Peyer's patch (tissue), 4 donors: ENCODE measurements at regions not wholly inside any gene's neighbourhood (a gene's known extent, or its start where the extent isn't known, plus 50 kb on each side); places are given as distances from the start of the nearest gene placed in this dataset.
A peak's percentile ranks its signal among the peaks of the same experiment; 100 is the strongest.

ENCODE experiments used
- DNase-seq, 3 donors: peaks; one replicate each; pipeline ENCODE4 v3.0.0-alpha.2; 2017 to 2019
- H3K27ac ChIP-seq, 4 donors: fragments of 200-600 bp; sonication (generic); one replicate each; pipeline ENCODE4 v1.5.1; 2016 to 2019
- H3K27me3 ChIP-seq, 2 donors: fragments of 200-600 bp; sonication (generic); one replicate each; pipeline ENCODE4 v1.5.1; 2019
- H3K36me3 ChIP-seq, 3 donors: fragments of 200-600 bp; sonication (generic); one replicate each; pipeline ENCODE4 v1.5.1; 2016 to 2019
- H3K4me1 ChIP-seq, 4 donors: fragments of 200-600 bp; sonication (generic); one replicate each; pipeline ENCODE4 v1.5.1; 2016 to 2019
- H3K4me3 ChIP-seq, 4 donors: fragments of 200-600 bp; sonication (generic); 1 replicate in 3 of 4; 2 replicates in 1 of 4; pipeline ENCODE4 v1.5.1; 2016 to 2019; ENCODE audit warnings: mild to moderate bottlenecking in 1 of 4
- H3K9me3 ChIP-seq, 4 donors: fragments of 200-600 bp; sonication (generic); one replicate each; pipeline ENCODE4 v1.5.1; 2016 to 2019; ENCODE audit warnings: mild to moderate bottlenecking in 1 of 4
- CTCF ChIP-seq, 6 experiments: fragments of 450-650 bp in 4 of 6; fragments of 200-600 bp in 2 of 6; sonication (generic) in 1 of 6; IDR thresholded peaks; one replicate each; pipeline ENCODE4 v1.5.1; 2017 to 2019; ENCODE audit warnings: antibody characterized with exemption in 6 of 6, mild to moderate bottlenecking in 3 of 6, moderate library complexity in 1 of 6
- POLR2A ChIP-seq, 2 donors: fragments of 450-650 bp; IDR thresholded peaks; one replicate each; pipeline ENCODE4 v1.5.1; 2017; ENCODE audit warnings: antibody characterized with exemption in 2 of 2, mild to moderate bottlenecking in 2 of 2, moderate library complexity in 2 of 2

GRCh38 chr2:26530696-26531095 lies 52.8 kb upstream of the OTOF start:
- H3K27me3 ChIP-seq: no peaks in the 10 kb centered on the region
- H3K4me3 ChIP-seq: no peak overlapping the region
- peak in 1 of 3 donors; percentile 35 for DNase-seq
- H3K36me3 ChIP-seq: no peaks in the 10 kb centered on the region
- no peak for TF ChIP-seq CTCF (IDR thresholded peaks at IDR 0.05)
- no peak for TF ChIP-seq POLR2A (IDR thresholded peaks at IDR 0.05)
- no peaks in the 10 kb centered on the region for H3K4me1 ChIP-seq
- H3K9me3 ChIP-seq: no peaks in the 10 kb centered on the region
- no peak overlapping the region for H3K27ac ChIP-seq

GRCh38 chr2:26530240-26530540 lies 52.3 kb upstream of the OTOF start:
- Histone ChIP-seq H3K27ac (no peak overlapping the region), H3K4me3 (no peak overlapping the region), H3K27me3 (no peaks in the 10 kb centered on the region), H3K9me3 (no peaks in the 10 kb centered on the region), H3K4me1 (no peaks in the 10 kb centered on the region), H3K36me3 (no peaks in the 10 kb centered on the region)
- no peak for DNase-seq
- TF ChIP-seq CTCF (IDR thresholded peaks at IDR 0.05) (no peak), POLR2A (IDR thresholded peaks at IDR 0.05) (no peak)

GRCh38 chr2:26529406-26530239 lies 51.7 kb upstream of the OTOF start:
- Histone ChIP-seq H3K27ac (no peak overlapping the region), H3K4me3 (no peak overlapping the region), H3K27me3 (no peaks in the 10 kb centered on the region), H3K36me3 (no peaks in the 10 kb centered on the region), H3K9me3 (no peaks in the 10 kb centered on the region), H3K4me1 (no peaks in the 10 kb centered on the region)
- no peak for TF ChIP-seq POLR2A (IDR thresholded peaks at IDR 0.05)
- no peak for TF ChIP-seq CTCF (IDR thresholded peaks at IDR 0.05)
- DNase-seq: peak in 1 of 3 donors; percentile 31

GRCh38 chr2:26528836-26529235 lies 50.9 kb upstream of the OTOF start:
- TF ChIP-seq POLR2A (IDR thresholded peaks at IDR 0.05): no peak
- no peak for TF ChIP-seq CTCF (IDR thresholded peaks at IDR 0.05)
- Histone ChIP-seq H3K27me3 (no peaks in the 10 kb centered on the region), H3K27ac (no peak overlapping the region), H3K4me3 (no peak overlapping the region), H3K4me1 (no peaks in the 10 kb centered on the region), H3K9me3 (no peaks in the 10 kb centered on the region), H3K36me3 (no peaks in the 10 kb centered on the region)
- DNase-seq: peak in 1 of 3 donors; percentile 27

GRCh38 chr2:26527726-26528585 lies 50.0 kb upstream of the OTOF start:
- TF ChIP-seq CTCF (IDR thresholded peaks at IDR 0.05) (no peak), POLR2A (IDR thresholded peaks at IDR 0.05) (no peak)
- H3K27me3 ChIP-seq: no peaks in the 10 kb centered on the region
- DNase-seq: peak in 1 of 3 donors; percentile 37

More at GRCh38 chr2:26527726-26528585, 50.0 kb upstream of the OTOF start:
- Histone ChIP-seq H3K4me3 (no peak overlapping the region), H3K4me1 (no peaks in the 10 kb centered on the region), H3K36me3 (no peaks in the 10 kb centered on the region), H3K9me3 (no peaks in the 10 kb centered on the region), H3K27ac (no peak overlapping the region)
